Brain microvascular endothelial cell (primary cell): ENCODE measurements at regions not wholly inside any gene's neighbourhood (a gene's known extent, or its start where the extent isn't known, plus 50 kb on each side); places are given as distances from the start of the nearest gene placed in this dataset.

Experiments
- DNase-seq: peaks from one replicate; pipeline ENCODE4 v3.0.0-alpha.2; 2020
- H3K27ac ChIP-seq: fragments of 250-450 bp; sonication (Bioruptor Pico); 2 replicates; pipeline ENCODE4 v1.5.1; 2020; ENCODE audit warnings: mild to moderate bottlenecking, moderate library complexity
- H3K27me3 ChIP-seq: fragments of 250-450 bp; sonication (Bioruptor Pico); replicated peaks from 2 replicates; pipeline ENCODE4 v1.5.1; 2020; ENCODE audit warnings: mild to moderate bottlenecking
- H3K36me3 ChIP-seq: fragments of 250-450 bp; sonication (Bioruptor Pico); replicated peaks from 2 replicates; pipeline ENCODE4 v1.5.1; 2020; ENCODE audit warnings: mild to moderate bottlenecking
- H3K4me3 ChIP-seq: 2 replicates; pipeline ENCODE4 v1.5.1; 2011; ENCODE audit warnings: low read depth, mild to moderate bottlenecking, control low read depth, low read length, moderate library complexity
- in situ Hi-C: cut with HindIII; loops from 2 replicates; pipeline ENCODE4 v1.10.0; 2017; ENCODE audit warnings: low sequenced_read_pairs, low pct_ligation_motif_present
- TF ChIP-seq, protein P1 (sequence below): IDR thresholded peaks from 2 replicates; pipeline ENCODE4 v1.5.1; 2011; ENCODE audit warnings: low read depth, mild to moderate bottlenecking, moderate library complexity, low read length, control low read depth, inconsistent platforms; ENCODE audit errors: missing control alignments

- Histone ChIP-seq H3K27ac (no peak overlapping the region), H3K27me3 (no peaks in the 10 kb centered on the region), H3K36me3 (no peaks in the 10 kb centered on the region), H3K4me3 (no peak overlapping the region)
- TF ChIP-seq, protein P1, sequence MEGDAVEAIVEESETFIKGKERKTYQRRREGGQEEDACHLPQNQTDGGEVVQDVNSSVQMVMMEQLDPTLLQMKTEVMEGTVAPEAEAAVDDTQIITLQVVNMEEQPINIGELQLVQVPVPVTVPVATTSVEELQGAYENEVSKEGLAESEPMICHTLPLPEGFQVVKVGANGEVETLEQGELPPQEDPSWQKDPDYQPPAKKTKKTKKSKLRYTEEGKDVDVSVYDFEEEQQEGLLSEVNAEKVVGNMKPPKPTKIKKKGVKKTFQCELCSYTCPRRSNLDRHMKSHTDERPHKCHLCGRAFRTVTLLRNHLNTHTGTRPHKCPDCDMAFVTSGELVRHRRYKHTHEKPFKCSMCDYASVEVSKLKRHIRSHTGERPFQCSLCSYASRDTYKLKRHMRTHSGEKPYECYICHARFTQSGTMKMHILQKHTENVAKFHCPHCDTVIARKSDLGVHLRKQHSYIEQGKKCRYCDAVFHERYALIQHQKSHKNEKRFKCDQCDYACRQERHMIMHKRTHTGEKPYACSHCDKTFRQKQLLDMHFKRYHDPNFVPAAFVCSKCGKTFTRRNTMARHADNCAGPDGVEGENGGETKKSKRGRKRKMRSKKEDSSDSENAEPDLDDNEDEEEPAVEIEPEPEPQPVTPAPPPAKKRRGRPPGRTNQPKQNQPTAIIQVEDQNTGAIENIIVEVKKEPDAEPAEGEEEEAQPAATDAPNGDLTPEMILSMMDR, result no peak
- DNase-seq, result no peak
- in situ Hi-C loops, result no loop called here
Measured at GRCh38 chr18:78838183-78838582, 141.4 kb upstream of the SALL3 start.

- DNase-seq, result no peak
- Histone ChIP-seq H3K27me3 (no peaks in the 10 kb centered on the region), H3K36me3 (no peaks in the 10 kb centered on the region), H3K4me3 (no peak overlapping the region), H3K27ac (no peak overlapping the region)
- in situ Hi-C loops, result no loop called here
- TF ChIP-seq, protein P1, result no peak
Measured at GRCh38 chr18:78849046-78849445, 130.6 kb upstream of the SALL3 start.

- H3K27me3 ChIP-seq, result no peaks in the 10 kb centered on the region
- H3K36me3 ChIP-seq, result no peaks in the 10 kb centered on the region
- no peak overlapping the region for H3K4me3 ChIP-seq
- H3K27ac ChIP-seq, result no peak overlapping the region
- no peak for DNase-seq
- TF ChIP-seq, protein P1, result no peak
- in situ Hi-C loops, result no loop called here
Measured at GRCh38 chr18:78849458-78849857, 130.2 kb upstream of the SALL3 start.

DNA sequence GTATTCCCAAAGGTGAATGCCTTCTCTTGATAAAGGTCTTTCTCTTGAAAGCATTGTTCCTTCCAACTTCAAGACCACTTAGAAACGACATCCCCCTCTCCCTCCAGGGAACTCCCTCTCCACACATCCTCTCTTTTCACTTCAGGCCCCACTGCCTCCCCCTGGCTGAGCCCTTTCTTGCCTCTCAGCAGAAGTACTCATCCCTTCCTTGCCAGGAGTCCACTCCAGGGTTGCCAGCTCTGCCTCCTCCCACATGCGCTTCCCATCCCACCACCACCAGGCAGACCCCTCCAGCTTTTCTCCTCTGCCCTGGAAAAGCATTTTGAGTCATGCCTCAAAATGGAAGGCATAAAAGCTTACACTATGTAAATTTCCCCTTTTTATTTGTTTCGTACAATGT, 126.3 kb upstream of the SALL3 start:
- H3K4me3 ChIP-seq, result no peak overlapping the region
- H3K27ac ChIP-seq, result no peak overlapping the region
- no peak for DNase-seq
- in situ Hi-C loops, result no loop called here
- no peaks in the 10 kb centered on the region for H3K36me3 ChIP-seq
- H3K27me3 ChIP-seq, result no peaks in the 10 kb centered on the region
- TF ChIP-seq, protein P1, result no peak

- no peak overlapping the region for H3K27ac ChIP-seq
- no peaks in the 10 kb centered on the region for H3K27me3 ChIP-seq
- TF ChIP-seq, protein P1, result no peak
- no peaks in the 10 kb centered on the region for H3K36me3 ChIP-seq
- no peak for DNase-seq
- H3K4me3 ChIP-seq, result no peak overlapping the region
- in situ Hi-C loops, result no loop called here
Measured at GRCh38 chr18:78855188-78855587, 124.4 kb upstream of the SALL3 start.

- TF ChIP-seq, protein P1, result no peak
- H3K27ac ChIP-seq, result no peak overlapping the region
- in situ Hi-C loops, result no loop called here
- H3K36me3 ChIP-seq, result no peaks in the 10 kb centered on the region
- no peak for DNase-seq
- H3K4me3 ChIP-seq, result no peak overlapping the region
- H3K27me3 ChIP-seq, result no peaks in the 10 kb centered on the region
Measured at GRCh38 chr18:78856569-78857313, 122.9 kb upstream of the SALL3 start.
